ENCODE measurements at regions not wholly inside any gene's neighbourhood (a gene's known extent, or its start where the extent isn't known, plus 50 kb on each side); places are given as distances from the start of the nearest gene placed in this dataset.

- TF ChIP-seq EZH2 (IDR thresholded peaks at IDR 0.05; ENCODE audit: low read length) (no peak), CTCF (optimal IDR thresholded peaks at IDR 0.05 in 1 of 3, IDR thresholded peaks at IDR 0.05 in 1 of 3, conservative IDR thresholded peaks at IDR 0.05 in 1 of 3; ENCODE audit: extremely low read depth in 1 of 3, insufficient read depth in 2 of 3, low read length in 3 of 3) (no peak)
- no peaks in the 10 kb centered on the region for H3K9me1 ChIP-seq (ENCODE audit: control insufficient read depth, extremely low read depth, insufficient read depth, low read length)
- no peak overlapping the region for H3K4me2 ChIP-seq (ENCODE audit: control insufficient read depth, extremely low read depth, insufficient read depth, low read depth, low read length)
- no peaks in the 10 kb centered on the region for H3K9me3 ChIP-seq (ENCODE audit: control insufficient read depth, low read depth, low read length)
- DNase-seq (ENCODE audit: low read depth, low spot score) (no peak), FAIRE-seq (no peak)
- no peak overlapping the region for H2AFZ ChIP-seq (ENCODE audit: control insufficient read depth, low read length)
- no peaks in the 10 kb centered on the region for H3K27me3 ChIP-seq (ENCODE audit: control insufficient read depth, extremely low read depth, insufficient read depth, low read length)
- no peaks in the 10 kb centered on the region for H3K36me3 ChIP-seq (ENCODE audit: control insufficient read depth in 2 of 2, extremely low read depth in 1 of 2, insufficient read depth in 2 of 2, low read length in 2 of 2)
- no peak overlapping the region for H3K27ac ChIP-seq (ENCODE audit: control insufficient read depth, insufficient read depth, low read length)
- no peak overlapping the region for H3K9ac ChIP-seq (ENCODE audit: control insufficient read depth, extremely low read depth, insufficient read depth, low read length)
- H3K4me3 ChIP-seq (ENCODE audit: control insufficient read depth in 2 of 3, extremely low read depth in 1 of 3, insufficient read depth in 2 of 3, low read depth in 1 of 3, low read length in 3 of 3): no peak overlapping the region
- H4K20me1 ChIP-seq (ENCODE audit: control insufficient read depth, extremely low read depth, insufficient read depth, low read length): no peaks in the 10 kb centered on the region
- H3K4me1 ChIP-seq (ENCODE audit: control insufficient read depth, extremely low read depth, insufficient read depth, low read length): no peaks in the 10 kb centered on the region
- dilution Hi-C loops (cut with MboI; ENCODE audit: extremely low pct_ligation_motif_present, low sequenced_read_pairs): no loop called here
- no peaks in the 10 kb centered on the region for H3K79me2 ChIP-seq (ENCODE audit: control insufficient read depth, insufficient read depth, low read length)
These were observed 72.8 kb upstream of the GABRA2 start for GRCh38 chr4:46462733-46463132.

DNA sequence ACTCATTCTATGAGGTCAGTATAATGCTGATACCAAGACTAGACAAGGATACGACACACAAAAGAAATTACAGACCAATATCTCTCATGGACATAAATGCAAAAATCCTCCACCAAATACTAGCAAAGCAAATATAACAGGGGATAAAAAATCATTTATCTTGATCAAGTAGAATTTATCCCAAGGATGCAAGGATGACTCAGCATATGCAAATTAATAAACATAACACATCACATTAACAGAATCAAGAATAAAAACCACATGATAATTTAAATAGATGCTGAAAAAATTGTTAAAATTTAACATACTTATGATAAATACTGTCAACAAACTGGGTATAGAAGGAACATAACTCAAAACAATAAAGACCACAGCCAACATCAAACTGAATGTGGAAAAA, 69.4 kb upstream of the GABRA2 start:
- H3K9me3 ChIP-seq (ENCODE audit: control insufficient read depth, low read depth, low read length): no peaks in the 10 kb centered on the region
- no peak overlapping the region for H2AFZ ChIP-seq (ENCODE audit: control insufficient read depth, low read length)
- no peaks in the 10 kb centered on the region for H4K20me1 ChIP-seq (ENCODE audit: control insufficient read depth, extremely low read depth, insufficient read depth, low read length)
- H3K27ac ChIP-seq (ENCODE audit: control insufficient read depth, insufficient read depth, low read length): no peak overlapping the region
- no peaks in the 10 kb centered on the region for H3K27me3 ChIP-seq (ENCODE audit: control insufficient read depth, extremely low read depth, insufficient read depth, low read length)
- H3K4me3 ChIP-seq (ENCODE audit: control insufficient read depth in 2 of 3, extremely low read depth in 1 of 3, insufficient read depth in 2 of 3, low read depth in 1 of 3, low read length in 3 of 3): no peak overlapping the region
- H3K4me1 ChIP-seq (ENCODE audit: control insufficient read depth, extremely low read depth, insufficient read depth, low read length): no peaks in the 10 kb centered on the region
- dilution Hi-C loops (cut with MboI; ENCODE audit: extremely low pct_ligation_motif_present, low sequenced_read_pairs): no loop called here
- TF ChIP-seq CTCF (optimal IDR thresholded peaks at IDR 0.05 in 1 of 3, IDR thresholded peaks at IDR 0.05 in 1 of 3, conservative IDR thresholded peaks at IDR 0.05 in 1 of 3; ENCODE audit: extremely low read depth in 1 of 3, insufficient read depth in 2 of 3, low read length in 3 of 3) (no peak), EZH2 (IDR thresholded peaks at IDR 0.05; ENCODE audit: low read length) (no peak)
- no peaks in the 10 kb centered on the region for H3K79me2 ChIP-seq (ENCODE audit: control insufficient read depth, insufficient read depth, low read length)
- H3K36me3 ChIP-seq (ENCODE audit: control insufficient read depth in 2 of 2, extremely low read depth in 1 of 2, insufficient read depth in 2 of 2, low read length in 2 of 2): no peaks in the 10 kb centered on the region
- H3K9me1 ChIP-seq (ENCODE audit: control insufficient read depth, extremely low read depth, insufficient read depth, low read length): no peaks in the 10 kb centered on the region
- no peak for FAIRE-seq
- no peak overlapping the region for H3K4me2 ChIP-seq (ENCODE audit: control insufficient read depth, extremely low read depth, insufficient read depth, low read depth, low read length)
- no peak overlapping the region for H3K9ac ChIP-seq (ENCODE audit: control insufficient read depth, extremely low read depth, insufficient read depth, low read length)
- no peak for DNase-seq (ENCODE audit: low read depth, low spot score)

All from keratinocyte (primary cell).